Common myeloid progenitor, CD34-positive (primary cell): ENCODE measurements at regions not wholly inside any gene's neighbourhood (a gene's known extent, or its start where the extent isn't known, plus 50 kb on each side); places are given as distances from the start of the nearest gene placed in this dataset.

Experiments
- CTCF ChIA-PET: fragments of 350-600 bp; sonication (Branson Sonifier 250); formaldehyde crosslinking; loops from one replicate; lab custom pipeline; 2021; ENCODE audit warnings: antibody characterized with exemption; lab: Charles Lee
- POLR2A ChIA-PET: fragments of 350-600 bp; sonication (Branson Sonifier 250); formaldehyde crosslinking; loops from one replicate; lab custom pipeline; 2021; ENCODE audit warnings: antibody characterized with exemption; lab: Charles Lee
- DNase-seq, 3 donors: peaks; one replicate each; pipeline versions ENCODE4 v3.0.0 to v3.0.0-alpha.2; 2013
- H3K27ac ChIP-seq, 2 experiments: 1 replicate in 1 of 2; 2 replicates in 1 of 2; pipeline ENCODE4 v1.7.0; 2013; ENCODE audit warnings: inconsistent platforms in 2 of 2, low read length in 2 of 2, mild to moderate bottlenecking in 2 of 2, low read depth in 1 of 2, moderate library complexity in 1 of 2; ENCODE audit not compliant: severe bottlenecking in 2 of 2, insufficient read depth in 1 of 2, poor library complexity in 1 of 2
- H3K27me3 ChIP-seq, 5 experiments: replicated peaks in 2 of 5; 1 replicate in 3 of 5; 2 replicates in 2 of 5; pipeline versions ENCODE4 v1.6.1 to v1.7.0; 2013; ENCODE audit warnings: low read length in 4 of 5, mild to moderate bottlenecking in 2 of 5, moderate library complexity in 2 of 5, inconsistent platforms in 1 of 5; ENCODE audit not compliant: insufficient read depth in 5 of 5, control insufficient read depth in 4 of 5
- H3K36me3 ChIP-seq, 4 experiments: 1 replicate in 2 of 4; 2 replicates in 2 of 4; pipeline versions ENCODE4 v1.6.1 to v1.7.0; 2013; ENCODE audit warnings: low read length in 3 of 4, control low read depth in 1 of 4, mild to moderate bottlenecking in 1 of 4; ENCODE audit not compliant: control insufficient read depth in 4 of 4, insufficient read depth in 4 of 4
- H3K4me1 ChIP-seq, 4 experiments: 1 replicate in 3 of 4; 2 replicates in 1 of 4; pipeline versions ENCODE4 v1.6.1 to v1.7.1; 2013; ENCODE audit warnings: low read length in 3 of 4, mild to moderate bottlenecking in 3 of 4, control low read depth in 1 of 4, inconsistent platforms in 1 of 4, moderate library complexity in 1 of 4; ENCODE audit not compliant: control insufficient read depth in 4 of 4, insufficient read depth in 4 of 4; ENCODE audit errors: control extremely low read depth in 1 of 4
- H3K4me3 ChIP-seq, 7 experiments: 1 replicate in 4 of 7; 2 replicates in 3 of 7; pipeline versions ENCODE4 v1.5.1 to v1.7.0; 2013; ENCODE audit warnings: mild to moderate bottlenecking in 7 of 7, low read length in 6 of 7, moderate library complexity in 6 of 7, inconsistent platforms in 2 of 7, low read depth in 2 of 7, control low read depth in 1 of 7; ENCODE audit not compliant: insufficient read depth in 4 of 7, control insufficient read depth in 1 of 7; ENCODE audit errors: extremely low read depth in 1 of 7
- H3K9me3 ChIP-seq, 5 experiments: 1 replicate in 4 of 5; 2 replicates in 1 of 5; pipeline versions ENCODE4 v1.6.1 to v1.7.1; 2013; ENCODE audit warnings: low read length in 4 of 5, mild to moderate bottlenecking in 2 of 5, inconsistent platforms in 1 of 5, low read depth in 1 of 5, moderate library complexity in 1 of 5; ENCODE audit not compliant: control insufficient read depth in 4 of 5, insufficient read depth in 2 of 5; ENCODE audit errors: control extremely low read depth in 1 of 5
- WGBS: methylation state at CpG from one replicate; pipeline ENCODE4 v1.1.5; 2013; ENCODE audit not compliant: insufficient coverage; 5-methylcytosine and 5-hydroxymethylcytosine counted together

GRCh38 chr11:121936370-121936769 lies 179.6 kb downstream of the BLID start:
- no peak overlapping the region for H3K27ac ChIP-seq
- 100% methylated on average over 1 of the region's 1 CpG for WGBS
- CTCF ChIA-PET, result no interaction called here
- POLR2A ChIA-PET, result no interaction called here
- DNase-seq, result no peak
- H3K9me3 ChIP-seq, result no peaks in the 10 kb centered on the region
- H3K4me3 ChIP-seq, result no peak overlapping the region
- no peaks in the 10 kb centered on the region for H3K36me3 ChIP-seq
- H3K27me3 ChIP-seq, result peaks cover 0 to 2% (median 0%) of the 10 kb centered on the region in 5 experiments
- no peaks in the 10 kb centered on the region for H3K4me1 ChIP-seq

- no peak overlapping the region for H3K27ac ChIP-seq
- peaks cover 0 to 8% (median 4%) of the 10 kb centered on the region in 4 experiments for H3K4me1 ChIP-seq
- ChIA-PET POLR2A (no interaction called here), CTCF (no interaction called here)
- H3K4me3 ChIP-seq, result no peak overlapping the region
- no peaks in the 10 kb centered on the region for H3K9me3 ChIP-seq
- no peaks in the 10 kb centered on the region for H3K36me3 ChIP-seq
- WGBS, result 100% methylated on average over 2 of the region's 2 CpGs
- no peak for DNase-seq
- peaks cover 0 to 21% (median 11%) of the 10 kb centered on the region in 5 experiments for H3K27me3 ChIP-seq
These were observed 182.3 kb downstream of the BLID start for GRCh38 chr11:121933694-121934093.

DNA sequence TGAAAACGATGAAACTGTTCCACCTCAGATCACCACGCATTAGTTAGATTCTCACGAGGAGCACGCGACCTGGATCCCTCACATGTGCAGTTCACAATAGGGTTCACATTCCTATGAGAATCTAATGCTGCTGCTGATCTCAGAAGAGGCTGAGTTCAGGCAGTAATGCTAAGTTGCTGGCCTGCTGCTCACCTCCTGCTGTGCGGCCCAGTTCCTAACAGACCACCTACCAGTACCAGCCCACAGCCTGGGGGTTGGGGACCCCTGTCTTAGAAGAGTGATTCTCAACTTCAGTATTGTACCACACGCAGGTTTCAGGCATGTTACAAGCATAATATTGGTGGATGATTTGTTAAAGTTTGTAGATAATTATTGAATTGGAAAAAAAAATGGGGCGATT lies 182.7 kb downstream of the BLID start:
- Histone ChIP-seq H3K27me3 (peaks cover 1 to 22% (median 11%) of the 10 kb centered on the region in 5 experiments), H3K4me3 (no peak overlapping the region), H3K4me1 (peaks cover 0 to 8% (median 4%) of the 10 kb centered on the region in 4 experiments), H3K27ac (no peak overlapping the region), H3K36me3 (no peaks in the 10 kb centered on the region), H3K9me3 (no peaks in the 10 kb centered on the region)
- ChIA-PET CTCF (no interaction called here), POLR2A (no interaction called here)
- no peak for DNase-seq
- WGBS, result 100% methylated on average over 6 of the region's 8 CpGs

GRCh38 chr11:121932646-121933185 lies 183.3 kb downstream of the BLID start:
- H3K36me3 ChIP-seq, result no peaks in the 10 kb centered on the region
- H3K9me3 ChIP-seq, result no peaks in the 10 kb centered on the region
- WGBS, result 89% methylated on average over 2 of the region's 3 CpGs
- peaks cover 0 to 8% (median 4%) of the 10 kb centered on the region in 4 experiments for H3K4me1 ChIP-seq
- ChIA-PET POLR2A (no interaction called here), CTCF (no interaction called here)
- no peak overlapping the region for H3K27ac ChIP-seq
- H3K27me3 ChIP-seq, result peaks cover 2 to 28% (median 13%) of the 10 kb centered on the region in 5 experiments
- DNase-seq, result no peak
- H3K4me3 ChIP-seq, result no peak overlapping the region

- WGBS, result 96% methylated on average over 4 of the region's 4 CpGs
- Histone ChIP-seq H3K36me3 (no peaks in the 10 kb centered on the region), H3K27ac (no peak overlapping the region), H3K4me3 (no peak overlapping the region), H3K9me3 (no peaks in the 10 kb centered on the region), H3K4me1 (peaks cover 0 to 8% (median 4%) of the 10 kb centered on the region in 4 experiments), H3K27me3 (peaks cover 2 to 29% (median 13%) of the 10 kb centered on the region in 5 experiments)
- POLR2A ChIA-PET, result no interaction called here
- DNase-seq, result no peak
- CTCF ChIA-PET, result no interaction called here
These were observed 184.2 kb downstream of the BLID start for GRCh38 chr11:121931748-121932352.

- 100% methylated on average over 1 of the region's 2 CpGs for WGBS
These were observed 184.9 kb downstream of the BLID start for GRCh38 chr11:121931121-121931520.

More at GRCh38 chr11:121931121-121931520, 184.9 kb downstream of the BLID start:
- POLR2A ChIA-PET, result no interaction called here
- Histone ChIP-seq H3K27ac (no peak overlapping the region), H3K27me3 (peaks cover 2 to 29% (median 13%) of the 10 kb centered on the region in 5 experiments), H3K4me1 (peaks cover 0 to 8% (median 4%) of the 10 kb centered on the region in 4 experiments), H3K9me3 (no peaks in the 10 kb centered on the region), H3K36me3 (no peaks in the 10 kb centered on the region), H3K4me3 (no peak overlapping the region)
- DNase-seq, result no peak
- CTCF ChIA-PET, result no interaction called here
